HL-60 (cell line): ENCODE measurements at regions not wholly inside any gene's neighbourhood (a gene's known extent, or its start where the extent isn't known, plus 50 kb on each side); places are given as distances from the start of the nearest gene placed in this dataset.

Experiments used
- DNase-seq, 2 experiments: peaks; one replicate each; pipeline ENCODE4 v3.0.0-alpha.2; 2010 to 2020; ENCODE audit warnings: low read depth in 1 of 2, low spot score in 1 of 2
- H3K27ac ChIP-seq: fragments of 250-450 bp; sonication (Bioruptor Pico); replicated peaks from 2 replicates; pipeline ENCODE4 v1.5.1; 2020; ENCODE audit warnings: mild to moderate bottlenecking, moderate library complexity
- H3K27me3 ChIP-seq: fragments of 250-450 bp; sonication (Bioruptor Pico); 2 replicates; pipeline ENCODE4 v1.5.1; 2021; ENCODE audit warnings: mild to moderate bottlenecking, moderate library complexity; ENCODE audit not compliant: insufficient read depth, poor library complexity, severe bottlenecking
- H3K4me3 ChIP-seq: replicated peaks from 2 replicates; pipeline ENCODE4 v1.5.1; 2011; ENCODE audit warnings: mild to moderate bottlenecking, control low read depth, low read length; ENCODE audit not compliant: insufficient read depth
- CTCF ChIP-seq: IDR thresholded peaks from one replicate; pipeline ENCODE4 v1.5.1; 2011; ENCODE audit warnings: low read length, control low read depth, inconsistent platforms; ENCODE audit not compliant: insufficient read depth
- GABPA ChIP-seq: IDR thresholded peaks from 2 replicates; pipeline ENCODE4 v1.6.1; 2012; ENCODE audit warnings: low read depth
- POLR2AphosphoS5 ChIP-seq: IDR thresholded peaks from 2 replicates; pipeline ENCODE4 v1.6.1; 2012; ENCODE audit warnings: low read depth
- REST ChIP-seq: IDR thresholded peaks from 2 replicates; pipeline ENCODE4 v1.6.1; 2012; ENCODE audit warnings: low read depth; ENCODE audit not compliant: insufficient replicate concordance
- SPI1 ChIP-seq: IDR thresholded peaks from 2 replicates; pipeline ENCODE4 v1.6.1; 2012; ENCODE audit warnings: low read depth, mild to moderate bottlenecking, borderline replicate concordance

- Histone ChIP-seq H3K4me3 (no peak overlapping the region), H3K27ac (no peak overlapping the region), H3K27me3 (no peaks in the 10 kb centered on the region)
- no peak for DNase-seq
- TF ChIP-seq POLR2AphosphoS5 (no peak), REST (no peak), GABPA (no peak), CTCF (no peak), SPI1 (no peak)
Measured at GRCh38 chr3:135740751-135741150, 224.8 kb upstream of the PPP2R3A start.

GRCh38 chr3:135751991-135752390 lies 213.5 kb upstream of the PPP2R3A start:
- TF ChIP-seq REST: no peak
- no peak for TF ChIP-seq GABPA
- no peak for TF ChIP-seq CTCF
- no peaks in the 10 kb centered on the region for H3K27me3 ChIP-seq

GRCh38 chr3:135752851-135753250 lies 212.7 kb upstream of the PPP2R3A start:
- Histone ChIP-seq H3K4me3 (no peak overlapping the region), H3K27ac (no peak overlapping the region), H3K27me3 (no peaks in the 10 kb centered on the region)
- DNase-seq: no peak
- no peak for TF ChIP-seq CTCF
- TF ChIP-seq REST: peak; percentile 92

More at GRCh38 chr3:135751991-135752390, 213.5 kb upstream of the PPP2R3A start:
- Histone ChIP-seq H3K4me3 (no peak overlapping the region), H3K27ac (no peak overlapping the region)
- DNase-seq: no peak
